ENCODE measurements at regions not wholly inside any gene's neighbourhood (a gene's known extent, or its start where the extent isn't known, plus 50 kb on each side); places are given as distances from the start of the nearest gene placed in this dataset.
A peak's percentile ranks its signal among the peaks of the same experiment; 100 is the strongest.

DNA sequence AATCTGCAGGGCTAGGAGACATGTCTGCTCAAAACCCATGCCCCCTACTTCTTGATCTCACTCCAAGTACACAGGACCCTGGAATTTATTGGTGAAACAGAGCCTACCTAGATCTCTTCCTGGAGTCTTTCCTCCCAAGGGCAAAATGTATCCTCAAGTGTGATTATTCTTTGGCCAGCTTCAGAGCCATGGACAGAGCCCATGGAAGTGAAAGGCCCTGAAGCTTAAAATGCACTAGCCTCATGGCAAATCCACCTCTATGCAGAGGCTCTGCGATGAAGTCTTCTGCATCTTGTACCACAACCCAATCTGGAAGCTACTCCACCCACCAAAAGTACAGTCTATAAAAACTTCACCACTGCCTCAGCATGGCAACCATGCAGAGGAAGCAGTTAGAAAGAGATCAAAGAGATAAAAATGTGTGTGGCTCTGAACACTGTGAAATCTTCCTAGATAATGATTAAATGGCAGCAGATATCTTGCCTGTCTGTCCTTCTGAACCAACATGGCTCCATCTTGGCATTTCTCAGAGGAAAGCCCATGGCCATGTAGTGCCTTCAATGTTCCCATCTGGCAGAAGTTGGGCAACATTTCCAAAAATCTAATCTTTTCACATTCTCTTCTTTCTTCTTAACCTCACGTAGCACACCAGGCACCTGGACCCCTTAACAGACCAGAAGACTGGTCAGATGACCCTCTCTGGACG, 142.9 kb upstream of the KLF7 start (continued):
- no peak for TF ChIP-seq DIDO1 (tag; IDR thresholded peaks at IDR 0.05; ENCODE audit: low read depth)
- no peak for TF ChIP-seq SIN3B (IDR thresholded peaks at IDR 0.05; ENCODE audit: low read depth)
- TF ChIP-seq L3MBTL2 (IDR thresholded peaks at IDR 0.05) = no peak
- TF ChIP-seq, protein P1, sequence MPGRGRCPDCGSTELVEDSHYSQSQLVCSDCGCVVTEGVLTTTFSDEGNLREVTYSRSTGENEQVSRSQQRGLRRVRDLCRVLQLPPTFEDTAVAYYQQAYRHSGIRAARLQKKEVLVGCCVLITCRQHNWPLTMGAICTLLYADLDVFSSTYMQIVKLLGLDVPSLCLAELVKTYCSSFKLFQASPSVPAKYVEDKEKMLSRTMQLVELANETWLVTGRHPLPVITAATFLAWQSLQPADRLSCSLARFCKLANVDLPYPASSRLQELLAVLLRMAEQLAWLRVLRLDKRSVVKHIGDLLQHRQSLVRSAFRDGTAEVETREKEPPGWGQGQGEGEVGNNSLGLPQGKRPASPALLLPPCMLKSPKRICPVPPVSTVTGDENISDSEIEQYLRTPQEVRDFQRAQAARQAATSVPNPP (IDR thresholded peaks at IDR 0.05; ENCODE audit: borderline replicate concordance, insufficient read depth, insufficient read length) = no peak
- TF ChIP-seq, protein P2, sequence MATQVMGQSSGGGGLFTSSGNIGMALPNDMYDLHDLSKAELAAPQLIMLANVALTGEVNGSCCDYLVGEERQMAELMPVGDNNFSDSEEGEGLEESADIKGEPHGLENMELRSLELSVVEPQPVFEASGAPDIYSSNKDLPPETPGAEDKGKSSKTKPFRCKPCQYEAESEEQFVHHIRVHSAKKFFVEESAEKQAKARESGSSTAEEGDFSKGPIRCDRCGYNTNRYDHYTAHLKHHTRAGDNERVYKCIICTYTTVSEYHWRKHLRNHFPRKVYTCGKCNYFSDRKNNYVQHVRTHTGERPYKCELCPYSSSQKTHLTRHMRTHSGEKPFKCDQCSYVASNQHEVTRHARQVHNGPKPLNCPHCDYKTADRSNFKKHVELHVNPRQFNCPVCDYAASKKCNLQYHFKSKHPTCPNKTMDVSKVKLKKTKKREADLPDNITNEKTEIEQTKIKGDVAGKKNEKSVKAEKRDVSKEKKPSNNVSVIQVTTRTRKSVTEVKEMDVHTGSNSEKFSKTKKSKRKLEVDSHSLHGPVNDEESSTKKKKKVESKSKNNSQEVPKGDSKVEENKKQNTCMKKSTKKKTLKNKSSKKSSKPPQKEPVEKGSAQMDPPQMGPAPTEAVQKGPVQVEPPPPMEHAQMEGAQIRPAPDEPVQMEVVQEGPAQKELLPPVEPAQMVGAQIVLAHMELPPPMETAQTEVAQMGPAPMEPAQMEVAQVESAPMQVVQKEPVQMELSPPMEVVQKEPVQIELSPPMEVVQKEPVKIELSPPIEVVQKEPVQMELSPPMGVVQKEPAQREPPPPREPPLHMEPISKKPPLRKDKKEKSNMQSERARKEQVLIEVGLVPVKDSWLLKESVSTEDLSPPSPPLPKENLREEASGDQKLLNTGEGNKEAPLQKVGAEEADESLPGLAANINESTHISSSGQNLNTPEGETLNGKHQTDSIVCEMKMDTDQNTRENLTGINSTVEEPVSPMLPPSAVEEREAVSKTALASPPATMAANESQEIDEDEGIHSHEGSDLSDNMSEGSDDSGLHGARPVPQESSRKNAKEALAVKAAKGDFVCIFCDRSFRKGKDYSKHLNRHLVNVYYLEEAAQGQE (IDR thresholded peaks at IDR 0.05; ENCODE audit: borderline replicate concordance) = peak; percentile 68
- TF ChIP-seq, protein P2 (CRISPR knock-in tag; IDR thresholded peaks at IDR 0.05; ENCODE audit: low read depth) = 0 out of 2 replicates have a peak, but pooled peaks have one; percentile 53
- TF ChIP-seq SP1 (CRISPR knock-in tag; IDR thresholded peaks at IDR 0.05) = no peak
- TF ChIP-seq, protein P3, sequence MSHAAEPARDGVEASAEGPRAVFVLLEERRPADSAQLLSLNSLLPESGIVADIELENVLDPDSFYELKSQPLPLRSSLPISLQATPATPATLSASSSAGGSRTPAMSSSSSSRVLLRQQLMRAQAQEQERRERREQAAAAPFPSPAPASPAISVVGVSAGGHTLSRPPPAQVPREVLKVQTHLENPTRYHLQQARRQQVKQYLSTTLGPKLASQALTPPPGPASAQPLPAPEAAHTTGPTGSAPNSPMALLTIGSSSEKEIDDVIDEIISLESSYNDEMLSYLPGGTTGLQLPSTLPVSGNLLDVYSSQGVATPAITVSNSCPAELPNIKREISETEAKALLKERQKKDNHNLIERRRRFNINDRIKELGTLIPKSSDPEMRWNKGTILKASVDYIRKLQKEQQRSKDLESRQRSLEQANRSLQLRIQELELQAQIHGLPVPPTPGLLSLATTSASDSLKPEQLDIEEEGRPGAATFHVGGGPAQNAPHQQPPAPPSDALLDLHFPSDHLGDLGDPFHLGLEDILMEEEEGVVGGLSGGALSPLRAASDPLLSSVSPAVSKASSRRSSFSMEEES (CRISPR knock-in tag; IDR thresholded peaks at IDR 0.05) = no peak
- peak; percentile 70; the same call in 1 of the 2 replicates for TF ChIP-seq ZNF79 (CRISPR knock-in tag; IDR thresholded peaks at IDR 0.05; ENCODE audit: low read depth)
- TF ChIP-seq, protein P4, sequence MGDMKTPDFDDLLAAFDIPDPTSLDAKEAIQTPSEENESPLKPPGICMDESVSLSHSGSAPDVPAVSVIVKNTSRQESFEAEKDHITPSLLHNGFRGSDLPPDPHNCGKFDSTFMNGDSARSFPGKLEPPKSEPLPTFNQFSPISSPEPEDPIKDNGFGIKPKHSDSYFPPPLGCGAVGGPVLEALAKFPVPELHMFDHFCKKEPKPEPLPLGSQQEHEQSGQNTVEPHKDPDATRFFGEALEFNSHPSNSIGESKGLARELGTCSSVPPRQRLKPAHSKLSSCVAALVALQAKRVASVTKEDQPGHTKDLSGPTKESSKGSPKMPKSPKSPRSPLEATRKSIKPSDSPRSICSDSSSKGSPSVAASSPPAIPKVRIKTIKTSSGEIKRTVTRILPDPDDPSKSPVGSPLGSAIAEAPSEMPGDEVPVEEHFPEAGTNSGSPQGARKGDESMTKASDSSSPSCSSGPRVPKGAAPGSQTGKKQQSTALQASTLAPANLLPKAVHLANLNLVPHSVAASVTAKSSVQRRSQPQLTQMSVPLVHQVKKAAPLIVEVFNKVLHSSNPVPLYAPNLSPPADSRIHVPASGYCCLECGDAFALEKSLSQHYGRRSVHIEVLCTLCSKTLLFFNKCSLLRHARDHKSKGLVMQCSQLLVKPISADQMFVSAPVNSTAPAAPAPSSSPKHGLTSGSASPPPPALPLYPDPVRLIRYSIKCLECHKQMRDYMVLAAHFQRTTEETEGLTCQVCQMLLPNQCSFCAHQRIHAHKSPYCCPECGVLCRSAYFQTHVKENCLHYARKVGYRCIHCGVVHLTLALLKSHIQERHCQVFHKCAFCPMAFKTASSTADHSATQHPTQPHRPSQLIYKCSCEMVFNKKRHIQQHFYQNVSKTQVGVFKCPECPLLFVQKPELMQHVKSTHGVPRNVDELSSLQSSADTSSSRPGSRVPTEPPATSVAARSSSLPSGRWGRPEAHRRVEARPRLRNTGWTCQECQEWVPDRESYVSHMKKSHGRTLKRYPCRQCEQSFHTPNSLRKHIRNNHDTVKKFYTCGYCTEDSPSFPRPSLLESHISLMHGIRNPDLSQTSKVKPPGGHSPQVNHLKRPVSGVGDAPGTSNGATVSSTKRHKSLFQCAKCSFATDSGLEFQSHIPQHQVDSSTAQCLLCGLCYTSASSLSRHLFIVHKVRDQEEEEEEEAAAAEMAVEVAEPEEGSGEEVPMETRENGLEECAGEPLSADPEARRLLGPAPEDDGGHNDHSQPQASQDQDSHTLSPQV (IDR thresholded peaks at IDR 0.05) = no peak
- TF ChIP-seq NFE2 (IDR thresholded peaks at IDR 0.05; ENCODE audit: low read depth) = no peak
- no peak for TF ChIP-seq ETV1 (tag; conservative IDR thresholded peaks at IDR 0.05; ENCODE audit: low read depth)

Data from K562 (cell line).